ENCODE measurements at regions not wholly inside any gene's neighbourhood (a gene's known extent, or its start where the extent isn't known, plus 50 kb on each side); places are given as distances from the start of the nearest gene placed in this dataset.

GRCh38 chr18:30859036-30859435, 183.5 kb downstream of the DSC3 start (continued):
- no peak for TF ChIP-seq ATF3 (IDR thresholded peaks at IDR 0.05; ENCODE audit: insufficient read depth, low read depth, low read length)
